ENCODE measurements at regions not wholly inside any gene's neighbourhood (a gene's known extent, or its start where the extent isn't known, plus 50 kb on each side); places are given as distances from the start of the nearest gene placed in this dataset.

DNA sequence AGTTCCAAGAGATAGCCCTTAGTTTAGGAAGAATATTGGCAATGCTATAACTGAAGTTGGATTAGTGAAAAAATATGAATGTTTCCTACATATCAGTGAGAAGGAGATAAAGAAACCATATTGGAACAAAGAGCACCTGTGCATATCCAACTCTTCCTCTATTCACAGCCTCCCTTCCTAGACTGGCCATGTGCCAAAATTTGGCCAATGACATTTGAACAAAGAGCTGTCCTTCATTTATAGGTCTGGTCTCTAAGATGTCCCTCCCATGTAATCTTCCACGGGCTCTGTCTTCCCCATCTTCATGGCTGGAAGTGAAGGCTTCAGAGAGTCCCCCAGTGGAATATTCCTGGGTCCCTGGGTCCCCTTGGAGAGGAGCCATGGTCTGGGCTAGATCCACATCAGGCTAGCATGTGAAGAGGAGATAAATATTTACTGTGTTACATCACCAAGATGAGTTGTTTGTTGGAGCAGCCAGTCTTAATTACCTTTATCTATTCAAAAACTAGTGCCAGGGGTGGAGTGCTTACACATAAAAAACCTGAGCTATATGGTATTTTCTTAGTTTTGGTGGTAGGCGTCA, 190.0 kb upstream of the S1PR3 start:
- TF ChIP-seq, protein P1, sequence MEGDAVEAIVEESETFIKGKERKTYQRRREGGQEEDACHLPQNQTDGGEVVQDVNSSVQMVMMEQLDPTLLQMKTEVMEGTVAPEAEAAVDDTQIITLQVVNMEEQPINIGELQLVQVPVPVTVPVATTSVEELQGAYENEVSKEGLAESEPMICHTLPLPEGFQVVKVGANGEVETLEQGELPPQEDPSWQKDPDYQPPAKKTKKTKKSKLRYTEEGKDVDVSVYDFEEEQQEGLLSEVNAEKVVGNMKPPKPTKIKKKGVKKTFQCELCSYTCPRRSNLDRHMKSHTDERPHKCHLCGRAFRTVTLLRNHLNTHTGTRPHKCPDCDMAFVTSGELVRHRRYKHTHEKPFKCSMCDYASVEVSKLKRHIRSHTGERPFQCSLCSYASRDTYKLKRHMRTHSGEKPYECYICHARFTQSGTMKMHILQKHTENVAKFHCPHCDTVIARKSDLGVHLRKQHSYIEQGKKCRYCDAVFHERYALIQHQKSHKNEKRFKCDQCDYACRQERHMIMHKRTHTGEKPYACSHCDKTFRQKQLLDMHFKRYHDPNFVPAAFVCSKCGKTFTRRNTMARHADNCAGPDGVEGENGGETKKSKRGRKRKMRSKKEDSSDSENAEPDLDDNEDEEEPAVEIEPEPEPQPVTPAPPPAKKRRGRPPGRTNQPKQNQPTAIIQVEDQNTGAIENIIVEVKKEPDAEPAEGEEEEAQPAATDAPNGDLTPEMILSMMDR (IDR thresholded peaks at IDR 0.05): no peak
- no peak for TF ChIP-seq POLR2A (IDR thresholded peaks at IDR 0.05)
- no peak for TF ChIP-seq POLR2AphosphoS5 (IDR thresholded peaks at IDR 0.05)
